CD1c-positive myeloid dendritic cell (primary cell): ENCODE measurements at regions not wholly inside any gene's neighbourhood (a gene's known extent, or its start where the extent isn't known, plus 50 kb on each side); places are given as distances from the start of the nearest gene placed in this dataset.
"Not testable (repeated sequence)": the region's sequence is repeated elsewhere in the genome, so short reads cannot be mapped to it uniquely, and the experiment has no call there.

Experiments
- DNase-seq: peaks from one replicate; pipeline ENCODE4 v3.0.0-alpha.2; 2016; ENCODE audit errors: extremely low spot score

DNA sequence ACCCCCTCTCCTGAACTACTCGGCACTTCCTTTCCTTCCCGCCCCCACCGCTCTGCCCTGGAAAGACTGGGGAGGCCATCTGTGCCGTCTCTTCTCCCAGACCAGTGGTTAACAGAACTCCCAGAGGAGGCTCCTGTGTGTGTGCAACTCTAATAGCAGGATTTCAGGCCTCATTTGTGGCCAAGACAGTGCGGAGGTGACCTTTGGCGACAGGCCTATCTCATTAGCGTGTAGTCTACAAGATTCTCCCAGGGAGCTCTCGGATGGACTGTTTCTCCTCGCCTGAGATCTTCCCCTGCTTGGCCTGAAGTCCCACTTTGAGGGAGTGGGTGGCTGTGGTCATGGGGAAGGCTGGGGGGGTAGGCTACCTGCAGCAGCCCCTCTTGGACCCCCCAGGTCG is 325.2 kb downstream of the BCL2L11 start:
- not testable (repeated sequence) for DNase-seq

- DNase-seq, result not testable (repeated sequence)
Observed at GRCh38 chr2:111447482-111447881, 326.8 kb downstream of the BCL2L11 start.

- DNase-seq, result not testable (repeated sequence)
Observed at GRCh38 chr2:111448796-111449195, 328.1 kb downstream of the BCL2L11 start.

GRCh38 chr2:111450526-111450925 is 329.8 kb downstream of the BCL2L11 start:
- DNase-seq, result not testable (repeated sequence)

DNA sequence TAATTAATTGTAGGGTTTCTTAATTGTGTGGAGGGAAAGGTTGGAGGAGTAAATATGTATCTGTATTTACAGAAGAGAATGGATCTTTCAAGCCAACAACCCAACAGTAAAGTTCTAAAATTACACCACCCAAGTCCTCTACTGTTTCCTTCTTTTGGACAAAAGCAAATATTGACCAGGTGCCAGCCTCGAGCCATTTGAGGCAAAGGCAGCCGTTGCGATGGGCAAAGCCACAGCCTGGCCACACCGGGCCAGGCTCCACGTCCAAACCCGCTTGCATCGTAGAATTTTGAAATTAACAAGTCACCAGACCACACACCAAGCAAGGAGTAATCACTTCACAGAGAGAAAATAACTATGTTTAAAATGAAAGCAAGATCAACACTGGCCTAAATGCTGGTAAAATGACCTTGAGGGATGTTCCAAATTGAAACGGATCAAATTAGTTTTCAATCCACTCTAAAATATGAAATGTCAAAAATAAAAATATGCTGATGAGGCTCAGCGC is 331.0 kb downstream of the BCL2L11 start:
- DNase-seq, result not testable (repeated sequence)

GRCh38 chr2:111452208-111452607 is 331.5 kb downstream of the BCL2L11 start:
- DNase-seq, result not testable (repeated sequence)

GRCh38 chr2:111453308-111453707 is 332.6 kb downstream of the BCL2L11 start:
- not testable (repeated sequence) for DNase-seq

- DNase-seq, result not testable (repeated sequence)
Observed at GRCh38 chr2:111453816-111454215, 333.1 kb downstream of the BCL2L11 start.

DNA sequence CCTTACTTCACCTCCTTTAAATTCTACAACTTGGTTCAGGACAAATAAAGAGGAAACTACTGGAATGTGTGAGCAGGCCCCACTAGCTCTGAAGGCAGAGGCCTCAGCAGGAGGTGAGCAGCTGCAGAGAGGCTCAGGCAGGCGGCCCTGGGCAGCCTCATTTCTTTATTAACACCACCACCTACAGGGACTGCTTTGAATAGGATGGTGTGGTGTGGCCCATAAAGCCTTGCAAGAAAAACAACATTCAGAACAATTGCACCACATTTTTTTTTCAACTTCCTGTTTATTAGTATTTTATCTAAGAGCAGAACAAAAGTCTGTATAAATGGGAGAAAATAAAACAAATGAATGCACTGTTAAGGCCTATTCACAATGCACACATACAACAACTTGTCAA is 333.7 kb downstream of the BCL2L11 start:
- peak; percentile 65 for DNase-seq

GRCh38 chr2:111455016-111456015 is 334.6 kb downstream of the BCL2L11 start:
- not testable (repeated sequence) for DNase-seq

- DNase-seq, result not testable (repeated sequence)
Observed at GRCh38 chr2:111457191-111457590, 336.5 kb downstream of the BCL2L11 start.

DNA sequence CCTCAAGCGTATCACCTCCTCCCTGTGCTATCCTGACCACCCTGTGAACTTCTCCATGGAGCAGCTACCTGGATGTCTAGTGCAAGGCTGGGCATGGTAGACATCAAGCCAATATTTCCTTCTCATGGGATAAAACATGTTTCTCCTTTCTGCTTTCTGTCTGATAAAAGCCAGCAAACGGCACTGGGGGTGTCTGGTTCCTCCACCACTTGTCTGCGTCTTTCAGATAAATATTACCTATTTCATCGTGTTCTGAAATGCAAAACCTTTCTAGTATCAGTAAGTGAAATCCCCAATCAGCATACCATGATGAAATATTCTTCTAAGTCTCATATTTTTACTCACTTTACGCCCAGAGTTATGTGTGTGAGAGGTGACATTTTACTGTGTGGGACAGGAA is 340.2 kb downstream of the BCL2L11 start:
- DNase-seq, result not testable (repeated sequence)

GRCh38 chr2:111461831-111462230 is 341.1 kb downstream of the BCL2L11 start:
- not testable (repeated sequence) for DNase-seq

- DNase-seq, result not testable (repeated sequence)
Observed at GRCh38 chr2:111462572-111462971, 341.9 kb downstream of the BCL2L11 start.

DNA sequence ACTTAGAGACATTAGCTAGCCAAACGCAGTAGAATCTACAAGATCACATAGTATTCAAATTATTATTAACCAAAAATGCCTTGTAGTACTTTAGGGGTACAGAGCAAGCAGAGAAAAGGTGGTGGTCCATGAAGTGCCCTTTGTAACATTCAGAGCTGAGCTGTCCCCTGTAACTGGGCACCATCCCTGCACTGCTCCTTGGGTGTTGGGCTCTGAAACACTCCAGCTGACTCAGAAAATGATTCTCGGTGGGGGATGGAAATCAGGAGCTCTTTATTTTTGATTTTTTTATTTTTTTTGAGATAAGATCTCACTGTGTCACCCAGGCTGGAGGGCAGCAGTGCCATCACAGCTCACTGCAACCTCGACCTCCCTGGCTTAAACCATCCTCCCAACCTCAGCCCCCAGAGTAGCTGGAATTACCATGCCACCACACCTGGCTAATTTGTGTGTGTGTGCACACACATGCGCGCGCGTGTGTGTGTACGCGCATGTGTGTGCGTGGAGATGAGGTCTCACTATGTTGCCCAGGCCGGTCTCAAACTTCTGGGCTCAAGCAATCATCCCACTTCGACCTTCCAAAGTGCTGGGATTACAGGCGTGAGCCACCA is 342.6 kb downstream of the BCL2L11 start:
- DNase-seq, result not testable (repeated sequence)

DNA sequence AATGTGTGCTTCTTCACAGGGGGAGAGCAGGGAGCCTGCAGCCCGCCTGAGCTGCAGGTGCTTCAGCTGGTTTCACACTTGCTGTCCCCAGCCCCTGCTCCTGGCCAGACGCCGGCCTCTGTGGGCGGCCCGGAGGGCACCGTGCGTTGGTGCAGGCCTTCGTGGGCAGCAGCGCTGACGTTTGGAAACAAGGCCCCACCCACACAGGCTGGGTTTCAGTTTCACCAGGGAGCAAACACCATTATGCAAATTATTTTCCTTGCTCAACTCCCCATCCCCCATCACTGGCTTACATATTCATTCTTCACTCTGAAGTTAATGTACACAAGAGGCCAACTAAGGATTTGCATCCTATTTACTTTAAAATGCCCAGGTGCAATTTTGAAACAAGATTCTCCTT is 343.2 kb downstream of the BCL2L11 start:
- not testable (repeated sequence) for DNase-seq

- DNase-seq, result not testable (repeated sequence)
Observed at GRCh38 chr2:111464367-111464766, 343.7 kb downstream of the BCL2L11 start.

DNA sequence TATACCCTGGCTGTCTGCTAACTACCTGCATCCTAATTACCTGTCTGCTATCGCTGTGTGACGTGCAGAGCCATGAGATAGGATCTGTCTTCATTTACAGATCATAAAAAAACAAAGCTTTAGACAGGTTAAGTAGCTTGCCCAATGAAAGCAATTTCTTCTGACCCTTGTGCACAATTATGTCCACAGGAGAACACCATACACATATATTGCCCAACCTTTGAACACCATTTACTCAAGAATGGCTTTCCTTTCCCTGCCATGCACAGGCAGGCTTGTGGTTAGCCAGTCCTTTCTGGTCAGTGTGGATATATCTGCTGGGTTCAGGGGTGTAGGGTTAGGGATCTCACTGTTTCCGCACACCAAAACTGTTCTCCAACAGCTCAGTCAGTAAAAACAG is 344.8 kb downstream of the BCL2L11 start:
- DNase-seq, result not testable (repeated sequence)

DNA sequence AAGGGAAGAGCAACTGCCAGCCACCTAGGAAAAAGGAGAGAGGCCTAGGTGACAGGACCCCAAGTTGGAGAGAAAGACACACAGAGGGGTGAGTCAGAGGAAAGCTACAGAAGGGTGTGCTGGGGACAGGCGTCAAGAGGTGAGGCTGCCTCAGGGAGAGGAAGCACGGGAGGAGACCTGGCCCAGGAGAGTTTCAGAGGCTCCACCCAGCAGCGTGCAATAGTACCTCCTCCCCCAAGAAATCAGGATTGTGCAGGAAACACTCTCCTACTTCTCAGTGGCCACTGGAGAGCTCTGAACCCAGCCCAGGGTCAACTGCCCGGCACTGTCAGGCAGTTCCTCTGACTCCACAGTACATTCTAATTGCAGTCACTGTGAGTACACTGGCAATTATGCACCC is 346.0 kb downstream of the BCL2L11 start:
- DNase-seq, result not testable (repeated sequence)

GRCh38 chr2:111470924-111471323 is 350.2 kb downstream of the BCL2L11 start:
- DNase-seq, result not testable (repeated sequence)

DNA sequence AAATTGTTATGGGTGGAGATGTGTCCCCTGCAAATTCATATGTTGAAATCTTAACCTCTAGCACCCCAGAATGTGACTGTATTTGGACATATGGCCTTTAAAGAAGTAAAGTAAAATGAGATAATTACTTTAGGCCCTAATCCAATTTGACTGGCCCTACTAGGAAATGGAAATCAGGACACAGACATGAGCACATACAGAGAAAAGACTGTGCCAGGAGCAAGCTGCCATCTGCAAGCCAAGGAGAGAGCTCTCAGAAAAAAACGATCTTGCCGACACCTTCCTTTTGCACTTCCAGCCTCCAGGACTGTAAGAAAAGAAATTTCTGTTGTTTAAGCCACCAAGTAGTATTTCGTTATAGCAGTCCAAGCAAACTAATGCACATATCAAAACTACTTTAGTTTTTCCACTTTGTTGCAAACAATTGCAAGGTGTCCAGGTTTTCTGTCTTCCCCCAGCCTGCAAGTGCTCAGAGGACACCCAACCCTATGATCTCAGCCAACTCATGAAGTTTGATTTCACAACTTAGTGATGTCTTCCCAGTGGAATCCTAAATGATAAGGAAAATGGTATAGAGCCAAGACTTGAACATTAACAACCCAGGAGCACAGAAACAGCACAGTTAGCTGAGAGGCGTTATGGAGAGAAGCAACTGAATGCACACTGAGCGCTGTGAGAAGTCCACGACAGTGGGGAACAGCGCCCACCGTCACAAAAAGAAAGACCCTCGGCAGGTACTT is 351.2 kb downstream of the BCL2L11 start:
- DNase-seq, result not testable (repeated sequence)
